AG10803 (cell line): ENCODE measurements at regions not wholly inside any gene's neighbourhood (a gene's known extent, or its start where the extent isn't known, plus 50 kb on each side); places are given as distances from the start of the nearest gene placed in this dataset.

Source experiments
- DNase-seq: peaks from one replicate; pipeline ENCODE4 v3.0.0; 2010; ENCODE audit warnings: low read depth
- H3K4me3 ChIP-seq: 2 replicates; pipeline ENCODE4 v1.5.1; 2011; ENCODE audit warnings: mild to moderate bottlenecking, low read length, control low read depth
- TF ChIP-seq, protein P1 (sequence below): conservative IDR thresholded peaks from 2 replicates; pipeline ENCODE4 v1.5.1; 2011; ENCODE audit warnings: mild to moderate bottlenecking, low read length, control low read depth, inconsistent platforms

DNA sequence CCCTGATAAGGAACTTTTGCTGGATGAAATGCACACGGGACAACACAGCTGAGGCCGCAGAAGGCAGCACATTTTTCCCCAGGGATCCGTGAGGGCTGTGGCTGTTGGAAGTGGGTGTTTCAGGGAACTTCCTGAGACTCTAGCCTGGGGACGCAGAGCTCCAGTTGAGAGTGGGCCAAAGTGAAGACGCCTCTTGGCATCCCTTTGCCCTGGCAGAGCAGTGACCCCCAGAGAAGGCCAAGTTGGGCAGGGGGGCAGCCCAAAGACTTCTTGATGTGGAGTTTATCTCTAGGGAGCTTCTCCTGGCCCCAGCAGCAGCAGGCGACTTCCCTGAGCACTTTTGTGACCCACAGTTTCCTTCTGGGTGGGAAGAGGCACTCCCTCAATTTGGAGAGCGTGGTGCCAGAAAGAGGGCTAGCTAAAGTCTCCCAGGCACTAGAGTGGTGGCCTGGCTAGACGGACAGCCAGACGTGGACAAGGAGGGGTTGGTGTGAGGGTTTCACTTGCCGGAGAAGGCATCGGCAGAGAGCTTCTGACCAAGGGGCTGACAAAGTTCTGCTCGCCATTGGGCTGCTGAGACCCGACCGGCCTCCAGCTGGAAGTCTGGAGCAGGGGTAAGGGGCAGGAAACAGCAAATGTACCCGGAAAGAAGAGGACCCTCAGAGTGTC, 108.8 kb downstream of the ACKR3 start:
- no peak for DNase-seq
- TF ChIP-seq, protein P1, sequence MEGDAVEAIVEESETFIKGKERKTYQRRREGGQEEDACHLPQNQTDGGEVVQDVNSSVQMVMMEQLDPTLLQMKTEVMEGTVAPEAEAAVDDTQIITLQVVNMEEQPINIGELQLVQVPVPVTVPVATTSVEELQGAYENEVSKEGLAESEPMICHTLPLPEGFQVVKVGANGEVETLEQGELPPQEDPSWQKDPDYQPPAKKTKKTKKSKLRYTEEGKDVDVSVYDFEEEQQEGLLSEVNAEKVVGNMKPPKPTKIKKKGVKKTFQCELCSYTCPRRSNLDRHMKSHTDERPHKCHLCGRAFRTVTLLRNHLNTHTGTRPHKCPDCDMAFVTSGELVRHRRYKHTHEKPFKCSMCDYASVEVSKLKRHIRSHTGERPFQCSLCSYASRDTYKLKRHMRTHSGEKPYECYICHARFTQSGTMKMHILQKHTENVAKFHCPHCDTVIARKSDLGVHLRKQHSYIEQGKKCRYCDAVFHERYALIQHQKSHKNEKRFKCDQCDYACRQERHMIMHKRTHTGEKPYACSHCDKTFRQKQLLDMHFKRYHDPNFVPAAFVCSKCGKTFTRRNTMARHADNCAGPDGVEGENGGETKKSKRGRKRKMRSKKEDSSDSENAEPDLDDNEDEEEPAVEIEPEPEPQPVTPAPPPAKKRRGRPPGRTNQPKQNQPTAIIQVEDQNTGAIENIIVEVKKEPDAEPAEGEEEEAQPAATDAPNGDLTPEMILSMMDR, result no peak
- H3K4me3 ChIP-seq, result no peak overlapping the region

GRCh38 chr2:236679884-236680860, 110.5 kb downstream of the ACKR3 start:
- peak; percentile 65 for DNase-seq
- H3K4me3 ChIP-seq, result no peak overlapping the region
- TF ChIP-seq, protein P1, result no peak

- no peak for DNase-seq
- TF ChIP-seq, protein P1, result no peak
Observed at GRCh38 chr2:236682651-236683422, 113.2 kb downstream of the ACKR3 start.

GRCh38 chr2:236684504-236685256, 115.1 kb downstream of the ACKR3 start:
- DNase-seq, result no peak
- TF ChIP-seq, protein P1, result no peak
- H3K4me3 ChIP-seq, result no peak overlapping the region

More at GRCh38 chr2:236682651-236683422, 113.2 kb downstream of the ACKR3 start:
- H3K4me3 ChIP-seq, result no peak overlapping the region

DNA sequence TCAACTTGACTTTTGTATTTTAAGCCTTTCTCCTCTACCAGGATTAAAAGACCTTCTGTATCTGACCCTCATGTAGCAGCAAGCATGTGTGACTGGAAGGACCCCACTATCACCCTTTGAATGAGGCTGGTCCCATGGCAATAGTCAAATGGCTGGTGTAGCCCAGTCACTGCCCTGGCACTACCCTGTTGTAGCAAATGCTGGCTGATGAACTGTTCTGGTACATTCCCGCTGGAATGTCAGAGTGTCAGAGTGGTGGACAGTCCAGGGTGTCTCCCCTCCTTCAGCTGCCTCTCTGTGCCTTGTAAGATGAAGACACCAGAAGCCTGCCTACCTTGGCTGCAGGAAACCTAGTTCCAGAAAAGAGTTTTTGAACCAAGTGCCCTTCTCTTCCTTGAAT, 115.7 kb downstream of the ACKR3 start:
- no peak for DNase-seq

More for the DNA sequence above, 115.7 kb downstream of the ACKR3 start:
- TF ChIP-seq, protein P1, result no peak
- no peak overlapping the region for H3K4me3 ChIP-seq
